HCT116 (cell line): ENCODE measurements at regions not wholly inside any gene's neighbourhood (a gene's known extent, or its start where the extent isn't known, plus 50 kb on each side); places are given as distances from the start of the nearest gene placed in this dataset.

Experiments
- CTCF ChIP-seq, 3 experiments: fragments of 200-600 bp in 1 of 3; sonication (generic) in 1 of 3; IDR thresholded peaks in 2 of 3; conservative IDR thresholded peaks in 1 of 3; 2 replicates each; pipeline ENCODE4 v1.5.1; 2012 to 2017; ENCODE audit warnings: low read depth in 2 of 3, low read length in 2 of 3, antibody characterized with exemption in 1 of 3, borderline replicate concordance in 1 of 3, control low read depth in 1 of 3, mild to moderate bottlenecking in 1 of 3, mixed read lengths in 1 of 3, mixed run types in 1 of 3, moderate library complexity in 1 of 3; ENCODE audit not compliant: insufficient read depth in 1 of 3
- EGR1 ChIP-seq: IDR thresholded peaks from 2 replicates; pipeline ENCODE4 v1.6.1; 2012; ENCODE audit warnings: low read depth
- EZH2phosphoT487 ChIP-seq: fragments of 200-600 bp; IDR thresholded peaks from 2 replicates; pipeline ENCODE4 v1.6.1; 2018; ENCODE audit warnings: antibody characterized with exemption, borderline replicate concordance
- POLR2A ChIP-seq: IDR thresholded peaks from 2 replicates; pipeline ENCODE4 v1.7.0; 2011; ENCODE audit warnings: borderline replicate concordance; ENCODE audit not compliant: insufficient read depth, insufficient read length; ENCODE audit errors: extremely low read depth
- REST ChIP-seq: IDR thresholded peaks from 2 replicates; pipeline ENCODE4 v1.6.1; 2012; ENCODE audit warnings: low read depth
- SP1 ChIP-seq: IDR thresholded peaks from 2 replicates; pipeline ENCODE4 v1.6.1; 2012; ENCODE audit warnings: low read depth
- ZNF274 ChIP-seq: fragments of 200-500 bp; sonication (Bioruptor generic); IDR thresholded peaks from 2 replicates; pipeline ENCODE4 v1.6.1; 2014; ENCODE audit warnings: mild to moderate bottlenecking, low read depth, low read length, inconsistent platforms

- TF ChIP-seq CTCF (IDR thresholded peaks at IDR 0.05 in 2 of 3, conservative IDR thresholded peaks at IDR 0.05 in 1 of 3; ENCODE audit: borderline replicate concordance in 1 of 3, insufficient read depth in 1 of 3, low read depth in 2 of 3, low read length in 2 of 3), result no peak
- no peak for TF ChIP-seq SP1
- TF ChIP-seq POLR2A, result no peak
- TF ChIP-seq ZNF274, result no peak
- TF ChIP-seq EGR1, result no peak
- TF ChIP-seq EZH2phosphoT487, result no peak
- TF ChIP-seq REST, result no peak
Measured at GRCh38 chr6:139885909-139886308, 511.5 kb upstream of the CITED2 start.
